PFSK-1 (cell line): ENCODE measurements at regions not wholly inside any gene's neighbourhood (a gene's known extent, or its start where the extent isn't known, plus 50 kb on each side); places are given as distances from the start of the nearest gene placed in this dataset.

Experiments
- FOXP2 ChIP-seq: optimal IDR thresholded peaks from 2 replicates; pipeline ENCODE3; 2011; ENCODE audit warnings: borderline replicate concordance, control low read depth, inconsistent platforms; ENCODE audit not compliant: insufficient read depth; ENCODE audit errors: extremely low read length, extremely low read depth
- POLR2AphosphoS5 ChIP-seq: IDR thresholded peaks from 2 replicates; pipeline ENCODE4 v1.6.1; 2012; ENCODE audit warnings: low read depth, mild to moderate bottlenecking, control low read depth, low read length, moderate library complexity
- SIN3A ChIP-seq: IDR thresholded peaks from 2 replicates; pipeline ENCODE4 v1.6.1; 2012; ENCODE audit warnings: mild to moderate bottlenecking, low read length, moderate library complexity, borderline replicate concordance; ENCODE audit not compliant: insufficient read depth
- TAF1 ChIP-seq: IDR thresholded peaks from 2 replicates; pipeline ENCODE4 v1.6.1; 2012; ENCODE audit warnings: low read length, control low read depth, borderline replicate concordance; ENCODE audit not compliant: insufficient read depth
- TF ChIP-seq, protein P1 (sequence below), 2 experiments: IDR thresholded peaks; 2 replicates each; pipeline versions ENCODE4 v1.6.1 to v1.8.0; 2011 to 2012; ENCODE audit warnings: low read depth in 2 of 2, low read length in 2 of 2, control low read depth in 1 of 2, inconsistent platforms in 1 of 2, mild to moderate bottlenecking in 1 of 2, moderate library complexity in 1 of 2; ENCODE audit not compliant: insufficient read depth in 1 of 2

DNA sequence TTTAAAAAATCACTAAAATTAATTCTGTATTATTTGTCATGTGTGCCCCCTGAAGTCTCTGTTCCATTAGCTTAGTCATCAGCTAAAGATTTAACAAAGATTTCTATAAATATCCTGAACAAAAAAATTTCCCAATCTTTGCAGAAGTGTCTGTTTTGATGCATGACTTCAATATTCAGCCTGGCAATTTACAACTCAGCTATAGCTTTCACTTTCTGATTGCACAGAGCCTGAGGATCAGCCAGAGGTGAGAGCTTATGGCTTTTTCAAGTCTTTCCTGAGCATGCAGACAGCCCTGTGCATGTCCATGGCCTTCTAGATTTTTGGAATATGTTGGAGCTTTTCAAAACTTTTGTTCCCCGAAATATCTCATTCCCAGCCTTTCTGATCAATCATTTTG lies 420.1 kb downstream of the ZNF674 start:
- TF ChIP-seq FOXP2 = no peak
- TF ChIP-seq TAF1 = no peak
- no peak for TF ChIP-seq POLR2AphosphoS5
- TF ChIP-seq SIN3A = no peak
- TF ChIP-seq, protein P1, sequence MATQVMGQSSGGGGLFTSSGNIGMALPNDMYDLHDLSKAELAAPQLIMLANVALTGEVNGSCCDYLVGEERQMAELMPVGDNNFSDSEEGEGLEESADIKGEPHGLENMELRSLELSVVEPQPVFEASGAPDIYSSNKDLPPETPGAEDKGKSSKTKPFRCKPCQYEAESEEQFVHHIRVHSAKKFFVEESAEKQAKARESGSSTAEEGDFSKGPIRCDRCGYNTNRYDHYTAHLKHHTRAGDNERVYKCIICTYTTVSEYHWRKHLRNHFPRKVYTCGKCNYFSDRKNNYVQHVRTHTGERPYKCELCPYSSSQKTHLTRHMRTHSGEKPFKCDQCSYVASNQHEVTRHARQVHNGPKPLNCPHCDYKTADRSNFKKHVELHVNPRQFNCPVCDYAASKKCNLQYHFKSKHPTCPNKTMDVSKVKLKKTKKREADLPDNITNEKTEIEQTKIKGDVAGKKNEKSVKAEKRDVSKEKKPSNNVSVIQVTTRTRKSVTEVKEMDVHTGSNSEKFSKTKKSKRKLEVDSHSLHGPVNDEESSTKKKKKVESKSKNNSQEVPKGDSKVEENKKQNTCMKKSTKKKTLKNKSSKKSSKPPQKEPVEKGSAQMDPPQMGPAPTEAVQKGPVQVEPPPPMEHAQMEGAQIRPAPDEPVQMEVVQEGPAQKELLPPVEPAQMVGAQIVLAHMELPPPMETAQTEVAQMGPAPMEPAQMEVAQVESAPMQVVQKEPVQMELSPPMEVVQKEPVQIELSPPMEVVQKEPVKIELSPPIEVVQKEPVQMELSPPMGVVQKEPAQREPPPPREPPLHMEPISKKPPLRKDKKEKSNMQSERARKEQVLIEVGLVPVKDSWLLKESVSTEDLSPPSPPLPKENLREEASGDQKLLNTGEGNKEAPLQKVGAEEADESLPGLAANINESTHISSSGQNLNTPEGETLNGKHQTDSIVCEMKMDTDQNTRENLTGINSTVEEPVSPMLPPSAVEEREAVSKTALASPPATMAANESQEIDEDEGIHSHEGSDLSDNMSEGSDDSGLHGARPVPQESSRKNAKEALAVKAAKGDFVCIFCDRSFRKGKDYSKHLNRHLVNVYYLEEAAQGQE (IDR thresholded peaks at IDR 0.05; ENCODE audit: insufficient read depth in 1 of 2, low read depth in 2 of 2, low read length in 2 of 2) = no peak

DNA sequence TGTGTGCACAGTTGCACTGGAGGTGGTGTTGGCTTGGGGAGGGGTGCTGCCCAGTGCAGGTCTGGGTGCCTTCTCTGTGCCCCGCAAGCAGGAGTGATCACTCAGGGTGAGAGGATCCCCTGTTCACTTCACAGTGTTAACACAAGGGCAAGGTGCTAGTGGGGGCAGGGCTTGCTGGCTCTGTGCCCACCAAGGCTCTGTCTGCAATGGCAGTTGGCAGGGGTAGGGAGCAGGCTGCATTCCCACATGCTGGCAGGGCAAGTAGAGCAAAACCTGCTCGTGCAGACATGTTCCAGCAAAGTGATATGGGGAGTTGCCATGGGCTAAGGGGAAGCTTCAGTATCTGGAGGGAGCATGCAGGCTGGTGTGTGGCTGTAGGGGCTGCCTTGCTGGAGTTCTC lies 428.0 kb downstream of the ZNF674 start:
- no peak for TF ChIP-seq POLR2AphosphoS5
- no peak for TF ChIP-seq SIN3A

DNA sequence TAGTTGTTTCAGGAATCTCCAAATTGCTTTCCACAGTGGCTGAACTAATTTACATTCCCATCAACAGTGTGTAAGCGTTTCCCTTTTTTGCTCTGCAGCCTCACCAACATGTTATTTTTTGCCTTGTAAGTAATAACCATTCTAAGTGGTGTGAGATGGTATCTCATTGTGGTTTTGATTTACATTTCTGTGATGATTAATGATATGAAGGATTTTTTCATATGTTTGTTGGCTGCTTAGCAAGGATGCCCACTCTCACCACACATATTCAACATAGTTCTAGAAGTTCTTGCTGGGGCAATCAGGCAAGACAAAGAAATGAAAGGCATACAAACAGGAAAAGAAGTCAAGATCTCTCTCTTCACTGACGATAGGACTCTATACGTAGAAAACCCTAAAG lies 472.4 kb downstream of the ZNF674 start:
- TF ChIP-seq, protein P1 (IDR thresholded peaks at IDR 0.05; ENCODE audit: insufficient read depth in 1 of 2, low read depth in 2 of 2, low read length in 2 of 2) = no peak
- TF ChIP-seq FOXP2 (no peak), TAF1 (no peak), POLR2AphosphoS5 (no peak), SIN3A (no peak)

DNA sequence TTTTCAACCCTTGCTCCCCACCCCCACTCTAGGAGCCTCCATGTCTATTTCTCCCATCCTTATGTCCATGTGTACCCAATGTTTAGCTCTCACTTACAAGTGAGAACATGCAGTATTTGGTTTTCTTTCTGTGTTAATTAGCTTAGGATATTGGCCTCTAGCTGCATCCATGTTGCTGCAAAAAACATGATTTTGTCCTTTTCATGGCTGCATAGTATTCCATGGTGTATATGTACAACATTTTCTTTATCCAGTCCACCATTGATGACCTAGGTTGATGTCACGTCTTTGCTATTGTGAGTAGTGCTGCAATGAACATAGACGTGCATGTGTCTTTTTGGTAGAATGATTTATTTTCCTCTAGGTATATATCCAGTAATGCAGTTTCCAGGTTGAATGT lies 472.8 kb downstream of the ZNF674 start:
- TF ChIP-seq, protein P1 (IDR thresholded peaks at IDR 0.05; ENCODE audit: insufficient read depth in 1 of 2, low read depth in 2 of 2, low read length in 2 of 2) = no peak
- TF ChIP-seq SIN3A = no peak
- no peak for TF ChIP-seq FOXP2
- TF ChIP-seq TAF1 = no peak
- TF ChIP-seq POLR2AphosphoS5 = no peak

DNA sequence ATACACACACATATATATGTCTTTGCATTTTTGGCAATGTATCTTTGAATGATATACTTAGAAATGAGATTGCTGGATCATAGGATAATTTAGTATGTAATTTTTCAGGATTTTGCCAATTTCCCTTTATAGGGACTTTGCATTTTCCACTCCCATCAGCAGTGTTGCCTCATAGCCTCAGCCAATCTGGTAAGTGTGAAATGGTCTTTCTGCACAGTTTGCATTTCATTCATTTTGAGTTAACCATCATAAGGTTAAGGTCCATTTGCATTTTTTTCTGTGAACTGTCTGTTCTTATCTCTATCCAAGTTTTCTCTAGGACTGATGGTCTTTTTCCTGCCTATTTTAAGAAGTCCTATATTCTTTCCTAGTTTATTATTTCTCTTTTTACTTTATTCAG lies 474.8 kb downstream of the ZNF674 start:
- TF ChIP-seq TAF1 (no peak), POLR2AphosphoS5 (no peak), FOXP2 (no peak), SIN3A (no peak)
- TF ChIP-seq, protein P1 (IDR thresholded peaks at IDR 0.05; ENCODE audit: insufficient read depth in 1 of 2, low read depth in 2 of 2, low read length in 2 of 2) = no peak
